B cell (primary cell): ENCODE measurements at regions not wholly inside any gene's neighbourhood (a gene's known extent, or its start where the extent isn't known, plus 50 kb on each side); places are given as distances from the start of the nearest gene placed in this dataset.

Experiments used
- CTCF ChIP-seq: fragments of 200-600 bp; IDR thresholded peaks from one replicate; pipeline ENCODE4 v1.8.0; 2022; ENCODE audit warnings: antibody characterized with exemption, mild to moderate bottlenecking
- EZH2 ChIP-seq: IDR thresholded peaks from 2 replicates; pipeline ENCODE4 v1.6.1; 2012; ENCODE audit warnings: borderline replicate concordance, low read depth, mild to moderate bottlenecking, moderate library complexity, low read length; ENCODE audit not compliant: insufficient read depth, poor library complexity, severe bottlenecking

DNA sequence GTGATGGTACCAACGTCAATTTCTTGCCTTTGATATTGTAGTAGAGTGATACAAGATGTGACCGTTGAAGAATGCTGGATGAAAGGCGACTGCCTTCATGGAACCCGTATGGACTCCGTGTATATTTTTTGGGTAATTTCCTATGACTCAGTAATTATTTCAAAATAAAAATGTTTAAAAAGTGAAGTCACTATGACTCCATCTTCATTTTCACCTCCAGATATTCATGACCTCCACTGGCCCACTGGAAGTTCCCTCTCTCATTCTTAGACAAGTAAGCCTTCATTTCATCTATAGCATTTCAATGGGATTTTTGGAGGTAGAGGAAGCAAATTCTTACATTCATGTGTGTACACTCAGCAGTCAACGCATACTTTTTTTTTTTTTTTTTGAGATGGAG lies 111.8 kb upstream of the NUDT7 start:
- TF ChIP-seq CTCF: no peak
- no peak for TF ChIP-seq EZH2
